IPS DF 6.9 (cell line): ENCODE measurements at regions not wholly inside any gene's neighbourhood (a gene's known extent, or its start where the extent isn't known, plus 50 kb on each side); places are given as distances from the start of the nearest gene placed in this dataset.

Source experiments
- DNase-seq: peaks from one replicate; pipeline ENCODE4 v3.0.0-alpha.2; 2013; ENCODE audit warnings: low read depth, low spot score
- H3K27ac ChIP-seq: one replicate; pipeline ENCODE4 v1.5.1; 2013; ENCODE audit warnings: low read length, control low read depth
- H3K27me3 ChIP-seq: 2 replicates; pipeline ENCODE4 v1.6.1; 2013; ENCODE audit warnings: mild to moderate bottlenecking, low read length; ENCODE audit not compliant: control insufficient read depth, insufficient read depth
- H3K36me3 ChIP-seq: 2 replicates; pipeline ENCODE4 v1.6.1; 2013; ENCODE audit warnings: low read length; ENCODE audit not compliant: control insufficient read depth, insufficient read depth
- H3K4me1 ChIP-seq: 2 replicates; pipeline ENCODE4 v1.6.1; 2013; ENCODE audit warnings: low read length; ENCODE audit not compliant: control insufficient read depth, insufficient read depth
- H3K4me3 ChIP-seq: 2 replicates; pipeline ENCODE4 v1.5.1; 2013; ENCODE audit warnings: mild to moderate bottlenecking, low read length
- H3K9me3 ChIP-seq: 2 replicates; pipeline ENCODE4 v1.6.1; 2013; ENCODE audit warnings: low read length, inconsistent platforms; ENCODE audit not compliant: control insufficient read depth, insufficient read depth
- WGBS: extraction: QIAGEN DNeasy Blood & Tissue Kit; methylation state at CpG from one replicate; pipeline ENCODE4 v1.1.7; 2013; ENCODE audit warnings: mixed read lengths, missing lambda C conversion rate; ENCODE audit not compliant: insufficient read length, insufficient coverage; 5-methylcytosine and 5-hydroxymethylcytosine counted together

- no CpG with 5 or more reads among the region's 5 CpGs for WGBS
- DNase-seq = no peak
- no peak overlapping the region for H3K4me3 ChIP-seq
- H3K9me3 ChIP-seq = no peaks in the 10 kb centered on the region
- no peak overlapping the region for H3K27ac ChIP-seq
- no peaks in the 10 kb centered on the region for H3K4me1 ChIP-seq
- no peaks in the 10 kb centered on the region for H3K36me3 ChIP-seq
- no peaks in the 10 kb centered on the region for H3K27me3 ChIP-seq
These were observed 328.0 kb upstream of the PPP1R2C start for GRCh38 chrX:43106009-43106408.

GRCh38 chrX:43108828-43109227 is 330.9 kb upstream of the PPP1R2C start:
- Histone ChIP-seq H3K4me3 (no peak overlapping the region), H3K4me1 (no peaks in the 10 kb centered on the region), H3K27me3 (no peaks in the 10 kb centered on the region), H3K27ac (no peak overlapping the region), H3K36me3 (no peaks in the 10 kb centered on the region), H3K9me3 (no peaks in the 10 kb centered on the region)
- WGBS = no CpG with 5 or more reads among the region's 2 CpGs
- DNase-seq = no peak

GRCh38 chrX:43121637-43122036 is 343.7 kb upstream of the PPP1R2C start:
- H3K9me3 ChIP-seq = no peaks in the 10 kb centered on the region
- H3K27ac ChIP-seq = no peak overlapping the region
- H3K4me1 ChIP-seq = no peaks in the 10 kb centered on the region
- H3K4me3 ChIP-seq = no peak overlapping the region
- no peaks in the 10 kb centered on the region for H3K27me3 ChIP-seq
- WGBS = no CpG with 5 or more reads among the region's 1 CpG
- DNase-seq = no peak
- no peaks in the 10 kb centered on the region for H3K36me3 ChIP-seq

- Histone ChIP-seq H3K36me3 (no peaks in the 10 kb centered on the region), H3K4me1 (no peaks in the 10 kb centered on the region), H3K27ac (no peak overlapping the region), H3K27me3 (no peaks in the 10 kb centered on the region), H3K9me3 (no peaks in the 10 kb centered on the region), H3K4me3 (no peak overlapping the region)
- WGBS = no CpG with 5 or more reads among the region's 1 CpG
- DNase-seq = no peak
These were observed 361.7 kb upstream of the PPP1R2C start for GRCh38 chrX:43139645-43140044.

- Histone ChIP-seq H3K9me3 (no peaks in the 10 kb centered on the region), H3K4me1 (no peaks in the 10 kb centered on the region), H3K4me3 (no peak overlapping the region), H3K27ac (no peak overlapping the region), H3K27me3 (no peaks in the 10 kb centered on the region), H3K36me3 (no peaks in the 10 kb centered on the region)
- DNase-seq = no peak
- WGBS = no CpG with 5 or more reads among the region's 2 CpGs
These were observed 362.6 kb upstream of the PPP1R2C start for GRCh38 chrX:43140582-43140981.

- no peak for DNase-seq
- Histone ChIP-seq H3K27ac (no peak overlapping the region), H3K4me1 (no peaks in the 10 kb centered on the region), H3K36me3 (no peaks in the 10 kb centered on the region), H3K9me3 (no peaks in the 10 kb centered on the region), H3K4me3 (no peak overlapping the region), H3K27me3 (no peaks in the 10 kb centered on the region)
These were observed 363.9 kb upstream of the PPP1R2C start for GRCh38 chrX:43141885-43142284.

- no peak for DNase-seq
- H3K36me3 ChIP-seq = no peaks in the 10 kb centered on the region
- H3K4me3 ChIP-seq = no peak overlapping the region
- H3K27me3 ChIP-seq = no peaks in the 10 kb centered on the region
- no peaks in the 10 kb centered on the region for H3K9me3 ChIP-seq
- no peaks in the 10 kb centered on the region for H3K4me1 ChIP-seq
- WGBS = no CpG with 5 or more reads among the region's 3 CpGs
- no peak overlapping the region for H3K27ac ChIP-seq
These were observed 370.3 kb upstream of the PPP1R2C start for GRCh38 chrX:43148305-43148704.

GRCh38 chrX:43165343-43165920 is 387.5 kb upstream of the PPP1R2C start:
- no CpG with 5 or more reads among the region's 5 CpGs for WGBS
- Histone ChIP-seq H3K27ac (no peak overlapping the region), H3K27me3 (no peaks in the 10 kb centered on the region), H3K9me3 (no peaks in the 10 kb centered on the region), H3K36me3 (no peaks in the 10 kb centered on the region), H3K4me1 (no peaks in the 10 kb centered on the region), H3K4me3 (no peak overlapping the region)
- DNase-seq = no peak

- H3K9me3 ChIP-seq = no peaks in the 10 kb centered on the region
- H3K4me1 ChIP-seq = no peaks in the 10 kb centered on the region
- no peak for DNase-seq
- H3K36me3 ChIP-seq = no peaks in the 10 kb centered on the region
- no peak overlapping the region for H3K4me3 ChIP-seq
- H3K27me3 ChIP-seq = no peaks in the 10 kb centered on the region
- H3K27ac ChIP-seq = no peak overlapping the region
These were observed 388.9 kb upstream of the PPP1R2C start for GRCh38 chrX:43166874-43167273.

GRCh38 chrX:43175434-43175833 is 397.5 kb upstream of the PPP1R2C start:
- Histone ChIP-seq H3K27ac (no peak overlapping the region), H3K4me3 (no peak overlapping the region), H3K4me1 (no peaks in the 10 kb centered on the region), H3K27me3 (no peaks in the 10 kb centered on the region), H3K9me3 (no peaks in the 10 kb centered on the region), H3K36me3 (no peaks in the 10 kb centered on the region)
- no CpG with 5 or more reads among the region's 2 CpGs for WGBS
- DNase-seq = no peak

GRCh38 chrX:43176686-43177085 is 398.7 kb upstream of the PPP1R2C start:
- DNase-seq = no peak
- no CpG with 5 or more reads among the region's 6 CpGs for WGBS
- Histone ChIP-seq H3K4me1 (no peaks in the 10 kb centered on the region), H3K9me3 (no peaks in the 10 kb centered on the region), H3K27ac (no peak overlapping the region), H3K4me3 (no peak overlapping the region), H3K36me3 (no peaks in the 10 kb centered on the region), H3K27me3 (no peaks in the 10 kb centered on the region)
